HG02852 (cell line): ENCODE measurements at regions not wholly inside any gene's neighbourhood (a gene's known extent, or its start where the extent isn't known, plus 50 kb on each side); places are given as distances from the start of the nearest gene placed in this dataset.

Experiments used
- ATAC-seq: cut with Tn5 transposase; IDR thresholded peaks from one replicate; pipeline ENCODE4 v1.9.1; 2021; ENCODE audit warnings: mild to moderate bottlenecking, moderate library complexity; ENCODE audit not compliant: unreplicated experiment

- no peak for ATAC-seq
These were observed 202.5 kb upstream of the CHRM2 start for GRCh38 chr7:136665878-136666509.

GRCh38 chr7:136664537-136664936 is 203.9 kb upstream of the CHRM2 start:
- ATAC-seq, result no peak

GRCh38 chr7:136657482-136657921 is 210.9 kb upstream of the CHRM2 start:
- no peak for ATAC-seq

- ATAC-seq, result no peak
These were observed 211.9 kb upstream of the CHRM2 start for GRCh38 chr7:136656516-136656915.

- ATAC-seq, result no peak
These were observed 213.0 kb upstream of the CHRM2 start for GRCh38 chr7:136655414-136655813.

GRCh38 chr7:136654406-136654805 is 214.0 kb upstream of the CHRM2 start:
- no peak for ATAC-seq

- ATAC-seq, result no peak
These were observed 215.6 kb upstream of the CHRM2 start for GRCh38 chr7:136652635-136653370.

- ATAC-seq, result no peak
These were observed 227.5 kb upstream of the CHRM2 start for GRCh38 chr7:136640977-136641376.

- ATAC-seq, result no peak
These were observed 230.6 kb upstream of the CHRM2 start for GRCh38 chr7:136637813-136638212.

GRCh38 chr7:136635751-136636150 is 232.7 kb upstream of the CHRM2 start:
- no peak for ATAC-seq

GRCh38 chr7:136618818-136619217 is 249.6 kb upstream of the CHRM2 start:
- no peak for ATAC-seq

GRCh38 chr7:136617176-136617575 is 251.3 kb upstream of the CHRM2 start:
- ATAC-seq, result no peak

GRCh38 chr7:136605532-136606329 is 262.7 kb upstream of the CHRM2 start:
- ATAC-seq, result no peak

GRCh38 chr7:136601772-136602171 is 266.7 kb upstream of the CHRM2 start:
- ATAC-seq, result no peak

GRCh38 chr7:136600475-136600874 is 268.0 kb upstream of the CHRM2 start:
- ATAC-seq, result no peak

GRCh38 chr7:136594739-136595144 is 273.7 kb upstream of the CHRM2 start:
- ATAC-seq, result no peak

- ATAC-seq, result no peak
These were observed 280.2 kb upstream of the CHRM2 start for GRCh38 chr7:136588216-136588615.

GRCh38 chr7:136585954-136586670 is 282.3 kb upstream of the CHRM2 start:
- ATAC-seq, result no peak

GRCh38 chr7:136566491-136566890 is 302.0 kb upstream of the CHRM2 start:
- ATAC-seq, result no peak

- ATAC-seq, result no peak
These were observed 312.5 kb upstream of the CHRM2 start for GRCh38 chr7:136555933-136556332.

GRCh38 chr7:136551618-136552017 is 316.8 kb upstream of the CHRM2 start:
- ATAC-seq, result no peak
